Trophoblast cell (in vitro differentiated cells and primary cell): ENCODE measurements at regions not wholly inside any gene's neighbourhood (a gene's known extent, or its start where the extent isn't known, plus 50 kb on each side); places are given as distances from the start of the nearest gene placed in this dataset.
"Not testable (repeated sequence)": the region's sequence is repeated elsewhere in the genome, so short reads cannot be mapped to it uniquely, and the experiment has no call there.

ENCODE experiments used
- DNase-seq, 2 donors: peaks; one replicate each; pipeline ENCODE4 v3.0.0-alpha.2; 2016
- H2AFZ ChIP-seq: 2 replicates; pipeline ENCODE4 v1.6.1; 2013; ENCODE audit warnings: low read length, moderate library complexity, mild to moderate bottlenecking; ENCODE audit not compliant: insufficient read depth, poor library complexity
- H2AK5ac ChIP-seq: 2 replicates; pipeline ENCODE4 v1.6.1; 2013; ENCODE audit warnings: mild to moderate bottlenecking, low read length
- H2BK120ac ChIP-seq: 2 replicates; pipeline ENCODE4 v1.6.1; 2013; ENCODE audit warnings: low read length, mild to moderate bottlenecking, moderate library complexity; ENCODE audit not compliant: insufficient read depth, poor library complexity
- H2BK12ac ChIP-seq: 2 replicates; pipeline ENCODE4 v1.6.1; 2013; ENCODE audit warnings: mild to moderate bottlenecking, low read length, moderate library complexity
- H2BK5ac ChIP-seq: 2 replicates; pipeline ENCODE4 v1.6.1; 2013; ENCODE audit warnings: low read length, low read depth, moderate library complexity, mild to moderate bottlenecking; ENCODE audit not compliant: poor library complexity
- H3K14ac ChIP-seq: 2 replicates; pipeline ENCODE4 v1.6.1; 2013; ENCODE audit warnings: mild to moderate bottlenecking, low read length
- H3K18ac ChIP-seq: 2 replicates; pipeline ENCODE4 v1.6.1; 2013; ENCODE audit warnings: mild to moderate bottlenecking, low read length
- H3K23ac ChIP-seq: 2 replicates; pipeline ENCODE4 v1.6.1; 2013; ENCODE audit warnings: low read length
- H3K27ac ChIP-seq: 2 replicates; pipeline ENCODE4 v1.5.1; 2013; ENCODE audit warnings: low read depth, mild to moderate bottlenecking, inconsistent platforms, low read length, moderate library complexity
- H3K27me3 ChIP-seq: 2 replicates; pipeline ENCODE4 v1.6.1; 2013; ENCODE audit warnings: inconsistent platforms, mild to moderate bottlenecking, low read length, moderate library complexity; ENCODE audit not compliant: insufficient read depth
- H3K36me3 ChIP-seq, 2 experiments: 1 replicate in 1 of 2; 2 replicates in 1 of 2; pipeline ENCODE4 v1.6.1; 2013; ENCODE audit warnings: low read length in 2 of 2, mild to moderate bottlenecking in 2 of 2, moderate library complexity in 1 of 2; ENCODE audit not compliant: insufficient read depth in 2 of 2, control insufficient read depth in 1 of 2
- H3K4ac ChIP-seq: 2 replicates; pipeline ENCODE4 v1.6.1; 2013; ENCODE audit warnings: low read depth, mild to moderate bottlenecking, low read length, moderate library complexity
- H3K4me1 ChIP-seq, 2 experiments: 1 replicate in 1 of 2; 2 replicates in 1 of 2; pipeline ENCODE4 v1.6.1; 2013; ENCODE audit warnings: low read length in 2 of 2, mild to moderate bottlenecking in 2 of 2, moderate library complexity in 1 of 2; ENCODE audit not compliant: insufficient read depth in 2 of 2, control insufficient read depth in 1 of 2
- H3K4me2 ChIP-seq: 2 replicates; pipeline ENCODE4 v1.6.1; 2013; ENCODE audit warnings: inconsistent platforms, mild to moderate bottlenecking, low read length, moderate library complexity
- H3K4me3 ChIP-seq: 2 replicates; pipeline ENCODE4 v1.5.1; 2013; ENCODE audit warnings: mild to moderate bottlenecking, low read depth, low read length, inconsistent platforms
- H3K79me1 ChIP-seq: one replicate; pipeline ENCODE4 v1.6.1; 2013; ENCODE audit warnings: low read length
- H3K79me2 ChIP-seq: 2 replicates; pipeline ENCODE4 v1.6.1; 2013; ENCODE audit warnings: low read length, mild to moderate bottlenecking; ENCODE audit not compliant: control insufficient read depth, insufficient read depth, poor library complexity
- H3K9ac ChIP-seq: 2 replicates; pipeline ENCODE4 v1.6.1; 2013; ENCODE audit warnings: mild to moderate bottlenecking, low read length
- H3K9me3 ChIP-seq: 2 replicates; pipeline ENCODE4 v1.6.1; 2013; ENCODE audit warnings: low read depth, mild to moderate bottlenecking, control low read depth, inconsistent platforms, low read length; ENCODE audit not compliant: insufficient read depth
- H4K12ac ChIP-seq: 2 replicates; pipeline ENCODE4 v1.6.1; 2013; ENCODE audit warnings: low read depth, mild to moderate bottlenecking, low read length, moderate library complexity
- H4K8ac ChIP-seq: 2 replicates; pipeline ENCODE4 v1.6.1; 2013; ENCODE audit warnings: low read depth, mild to moderate bottlenecking, low read length, moderate library complexity
- H4K91ac ChIP-seq: one replicate; pipeline ENCODE4 v1.6.1; 2013; ENCODE audit warnings: low read depth, mild to moderate bottlenecking, low read length, moderate library complexity
- WGBS: extraction: QIAGEN DNeasy Blood & Tissue Kit; methylation state at CpG from one replicate; pipeline ENCODE4 v1.1.7; 2013; ENCODE audit warnings: missing lambda C conversion rate; ENCODE audit not compliant: insufficient read length, insufficient coverage; ENCODE audit errors: extremely low coverage; 5-methylcytosine and 5-hydroxymethylcytosine counted together

DNA sequence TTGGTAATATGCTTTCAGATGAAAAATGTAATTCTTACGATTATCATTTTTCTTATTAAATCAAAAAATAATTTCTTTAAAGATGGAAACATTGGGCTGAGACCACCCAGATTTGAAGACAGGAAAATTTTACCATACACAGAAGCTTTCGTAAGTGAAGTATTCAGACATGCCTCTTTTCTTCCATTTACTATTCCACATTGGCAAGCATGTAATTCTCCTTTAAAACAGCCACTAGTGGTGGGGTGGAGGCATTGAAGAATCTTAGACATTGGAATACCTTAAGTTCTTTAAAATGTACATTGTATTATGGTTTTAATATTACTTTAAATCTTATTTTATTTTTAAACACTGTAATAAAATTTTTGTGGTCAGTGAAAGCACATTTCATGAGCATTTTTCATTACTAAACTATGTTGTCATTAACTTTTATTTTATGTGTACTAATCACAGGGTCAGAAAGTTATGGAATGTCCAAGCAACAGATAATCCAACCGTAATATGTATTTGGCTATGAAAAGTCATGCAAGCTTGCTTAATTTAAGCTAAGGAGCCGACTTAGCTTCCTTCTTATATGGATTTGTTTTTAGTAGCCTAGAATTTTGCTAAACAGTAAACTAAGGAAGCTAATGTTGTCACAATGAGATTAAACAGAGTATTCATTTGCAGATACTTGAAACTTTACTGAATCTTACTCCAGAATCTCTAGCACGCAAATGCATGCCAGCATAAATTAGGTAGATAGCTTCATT, 97.4 kb upstream of the ALDH1A1 start:
- Histone ChIP-seq H2BK5ac (no peak overlapping the region), H2BK120ac (no peak overlapping the region), H2AFZ (no peak overlapping the region), H3K4ac (no peak overlapping the region), H3K27me3 (no peaks in the 10 kb centered on the region), H3K4me3 (no peak overlapping the region), H3K27ac (no peak overlapping the region), H3K14ac (no peak overlapping the region), H3K4me1 (peaks cover 2% of the 10 kb centered on the region in 2 experiments), H3K36me3 (no peaks in the 10 kb centered on the region), H3K23ac (no peak overlapping the region), H3K79me2 (no peaks in the 10 kb centered on the region), H3K79me1 (no peaks in the 10 kb centered on the region), H3K4me2 (no peak overlapping the region), H4K8ac (no peak overlapping the region), H3K9me3 (no peaks in the 10 kb centered on the region), H2BK12ac (no peak overlapping the region), H4K91ac (no peak overlapping the region), H3K18ac (no peak overlapping the region), H3K9ac (no peak overlapping the region), H4K12ac (no peak overlapping the region), H2AK5ac (no peak overlapping the region)
- DNase-seq: no peak
- WGBS: no CpG with 5 or more reads among the region's 5 CpGs

DNA sequence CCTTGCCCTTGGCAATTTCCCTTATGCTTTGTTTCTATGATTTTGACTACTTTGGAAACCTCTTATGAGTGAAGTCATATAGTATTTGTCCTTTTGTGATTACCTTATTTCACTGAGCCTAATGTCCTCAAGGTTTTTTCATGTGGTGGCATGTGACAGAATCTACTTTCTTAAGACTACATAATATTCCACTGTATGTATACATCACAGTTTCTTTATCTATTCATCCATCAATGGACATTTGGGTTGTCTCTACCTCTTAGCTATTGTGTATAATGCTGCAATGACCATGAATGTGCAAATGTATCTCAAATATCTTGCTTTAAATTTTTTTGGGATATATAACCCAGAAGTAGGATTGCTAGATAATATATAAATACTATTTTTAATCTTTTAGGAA, 96.4 kb upstream of the ALDH1A1 start:
- H3K4me1 ChIP-seq: peaks cover 2% of the 10 kb centered on the region in 2 experiments
- no peak overlapping the region for H3K9ac ChIP-seq
- H2BK5ac ChIP-seq: no peak overlapping the region
- H3K18ac ChIP-seq: no peak overlapping the region
- no peak overlapping the region for H3K4me2 ChIP-seq
- H3K4ac ChIP-seq: no peak overlapping the region
- no peak overlapping the region for H3K14ac ChIP-seq
- no peak overlapping the region for H4K91ac ChIP-seq
- no peak overlapping the region for H3K23ac ChIP-seq
- no peaks in the 10 kb centered on the region for H3K36me3 ChIP-seq
- DNase-seq: peak; percentile 7 to 73
- no peak overlapping the region for H2AK5ac ChIP-seq
- no peak overlapping the region for H4K8ac ChIP-seq
- no peaks in the 10 kb centered on the region for H3K9me3 ChIP-seq
- no peak overlapping the region for H2BK120ac ChIP-seq
- no peaks in the 10 kb centered on the region for H3K27me3 ChIP-seq
- no peak overlapping the region for H3K27ac ChIP-seq
- H2AFZ ChIP-seq: no peak overlapping the region
- no peak overlapping the region for H3K4me3 ChIP-seq
- H3K79me1 ChIP-seq: no peaks in the 10 kb centered on the region
- no peak overlapping the region for H4K12ac ChIP-seq
- H2BK12ac ChIP-seq: no peak overlapping the region
- no peaks in the 10 kb centered on the region for H3K79me2 ChIP-seq

DNA sequence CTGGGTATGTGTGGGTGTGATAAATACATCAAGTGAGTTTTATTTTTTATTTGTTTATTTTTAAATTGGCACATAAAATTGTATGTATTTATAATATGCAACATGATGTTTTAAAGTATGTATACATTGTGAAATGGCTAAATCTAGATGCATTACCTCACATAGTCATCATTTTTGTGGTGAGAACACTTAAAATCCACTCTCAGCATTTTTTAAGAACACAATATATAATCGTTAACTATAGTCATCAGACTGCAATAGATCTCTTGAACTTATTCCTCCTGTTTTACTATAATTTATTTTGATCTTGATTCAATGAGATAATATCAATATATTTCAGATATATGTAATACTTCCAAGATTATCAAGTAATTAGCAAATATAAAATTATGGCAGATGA, 93.9 kb upstream of the ALDH1A1 start:
- no peak overlapping the region for H3K4me2 ChIP-seq
- no peaks in the 10 kb centered on the region for H3K36me3 ChIP-seq
- no peak overlapping the region for H4K12ac ChIP-seq
- no peak for DNase-seq
- H3K18ac ChIP-seq: no peak overlapping the region
- no peak overlapping the region for H2BK5ac ChIP-seq
- no peaks in the 10 kb centered on the region for H3K79me2 ChIP-seq
- H2BK12ac ChIP-seq: no peak overlapping the region
- no peak overlapping the region for H3K23ac ChIP-seq
- no peak overlapping the region for H2AFZ ChIP-seq
- no peak overlapping the region for H4K91ac ChIP-seq
- H2BK120ac ChIP-seq: no peak overlapping the region
- no peak overlapping the region for H3K4me3 ChIP-seq
- no peak overlapping the region for H3K9ac ChIP-seq
- no peak overlapping the region for H3K4ac ChIP-seq
- H2AK5ac ChIP-seq: no peak overlapping the region
- WGBS: no CpG with 5 or more reads among the region's 1 CpG
- H4K8ac ChIP-seq: no peak overlapping the region
- no peak overlapping the region for H3K14ac ChIP-seq
- no peaks in the 10 kb centered on the region for H3K9me3 ChIP-seq
- no peaks in the 10 kb centered on the region for H3K27me3 ChIP-seq
- peaks cover 2% of the 10 kb centered on the region in 2 experiments for H3K4me1 ChIP-seq
- H3K79me1 ChIP-seq: no peaks in the 10 kb centered on the region
- H3K27ac ChIP-seq: no peak overlapping the region

DNA sequence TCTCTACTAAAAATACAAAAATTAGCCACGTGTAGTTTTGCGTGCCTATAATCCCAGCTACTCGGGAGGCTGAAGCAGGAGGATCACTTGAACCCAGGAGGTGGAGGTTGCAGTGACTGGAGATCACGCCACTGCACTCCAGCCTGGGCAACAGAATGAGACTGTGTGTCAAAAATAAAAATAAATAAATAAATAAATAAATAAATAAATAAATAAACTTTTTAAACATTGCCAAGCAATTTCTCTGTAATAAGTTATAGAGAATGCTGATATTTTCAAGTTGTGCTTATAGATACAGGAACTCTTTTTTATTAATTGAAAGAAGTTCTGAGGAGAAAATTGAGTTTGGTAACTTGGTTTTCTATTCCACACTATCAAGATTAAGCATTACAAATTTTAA, 91.9 kb upstream of the ALDH1A1 start:
- H3K4ac ChIP-seq, H3K79me1 ChIP-seq, H2AFZ ChIP-seq, H4K12ac ChIP-seq, H3K23ac ChIP-seq, H3K9ac ChIP-seq, H3K4me1 ChIP-seq, H3K14ac ChIP-seq, H3K27me3 ChIP-seq, H4K91ac ChIP-seq, DNase-seq, H3K9me3 ChIP-seq, H3K18ac ChIP-seq, H3K79me2 ChIP-seq, H3K36me3 ChIP-seq, H3K4me3 ChIP-seq, H4K8ac ChIP-seq, H2BK120ac ChIP-seq, H3K4me2 ChIP-seq, H2AK5ac ChIP-seq, H3K27ac ChIP-seq, H2BK12ac ChIP-seq, H2BK5ac ChIP-seq: not testable (repeated sequence)
- no CpG with 5 or more reads among the region's 4 CpGs for WGBS
